ENCODE measurements at regions not wholly inside any gene's neighbourhood (a gene's known extent, or its start where the extent isn't known, plus 50 kb on each side); places are given as distances from the start of the nearest gene placed in this dataset.

DNA sequence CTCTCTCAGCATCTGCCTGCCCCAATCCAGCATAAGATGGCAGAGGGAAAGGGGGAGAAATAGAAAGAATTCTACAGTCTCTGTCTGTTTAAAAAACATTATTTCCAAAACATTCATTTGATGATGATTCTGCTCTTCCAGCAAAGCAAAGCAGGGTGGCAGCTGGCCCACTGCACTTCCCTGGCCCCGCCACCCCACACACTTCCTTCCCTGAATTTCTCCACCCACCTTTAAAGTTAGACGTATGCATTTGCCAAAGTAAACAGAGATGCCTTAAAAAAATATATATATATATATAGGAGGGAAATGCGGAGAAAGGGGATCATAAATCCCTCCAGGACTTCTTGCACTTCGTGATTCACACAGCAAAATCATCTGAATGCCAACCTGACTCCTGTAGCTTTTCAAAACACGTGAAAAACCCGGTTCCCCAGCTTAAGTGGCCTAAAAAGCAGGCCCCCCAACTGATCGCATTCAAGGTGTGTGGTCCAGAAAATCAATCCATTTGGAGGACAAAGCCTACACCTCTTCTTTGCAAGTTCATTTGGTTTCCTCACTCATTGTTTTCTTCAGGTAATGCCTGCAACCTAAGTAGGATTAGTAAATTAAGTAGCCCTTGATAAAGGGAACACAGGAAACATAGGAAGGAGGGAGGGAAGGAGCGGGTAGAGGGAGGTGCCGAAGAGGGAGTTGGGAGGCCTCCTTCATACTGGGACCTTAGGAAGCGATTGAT lies 68.8 kb downstream of the LLPH start:
- TF ChIP-seq POLR2A (IDR thresholded peaks at IDR 0.05): no peak
- TF ChIP-seq, protein P1, sequence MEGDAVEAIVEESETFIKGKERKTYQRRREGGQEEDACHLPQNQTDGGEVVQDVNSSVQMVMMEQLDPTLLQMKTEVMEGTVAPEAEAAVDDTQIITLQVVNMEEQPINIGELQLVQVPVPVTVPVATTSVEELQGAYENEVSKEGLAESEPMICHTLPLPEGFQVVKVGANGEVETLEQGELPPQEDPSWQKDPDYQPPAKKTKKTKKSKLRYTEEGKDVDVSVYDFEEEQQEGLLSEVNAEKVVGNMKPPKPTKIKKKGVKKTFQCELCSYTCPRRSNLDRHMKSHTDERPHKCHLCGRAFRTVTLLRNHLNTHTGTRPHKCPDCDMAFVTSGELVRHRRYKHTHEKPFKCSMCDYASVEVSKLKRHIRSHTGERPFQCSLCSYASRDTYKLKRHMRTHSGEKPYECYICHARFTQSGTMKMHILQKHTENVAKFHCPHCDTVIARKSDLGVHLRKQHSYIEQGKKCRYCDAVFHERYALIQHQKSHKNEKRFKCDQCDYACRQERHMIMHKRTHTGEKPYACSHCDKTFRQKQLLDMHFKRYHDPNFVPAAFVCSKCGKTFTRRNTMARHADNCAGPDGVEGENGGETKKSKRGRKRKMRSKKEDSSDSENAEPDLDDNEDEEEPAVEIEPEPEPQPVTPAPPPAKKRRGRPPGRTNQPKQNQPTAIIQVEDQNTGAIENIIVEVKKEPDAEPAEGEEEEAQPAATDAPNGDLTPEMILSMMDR (IDR thresholded peaks at IDR 0.05): no peak

Measured in body of pancreas (tissue), 4 donors.